Activated CD4-positive, alpha-beta T cell treated with anti-CD3 and anti-CD28 coated beads for 48 hours (primary cell): ENCODE measurements at regions not wholly inside any gene's neighbourhood (a gene's known extent, or its start where the extent isn't known, plus 50 kb on each side); places are given as distances from the start of the nearest gene placed in this dataset.

Source experiments
- DNase-seq: peaks from one replicate; pipeline ENCODE4 v3.0.0-alpha.2; 2020

GRCh38 chr10:78770167-78771090, 298.3 kb upstream of the ZMIZ1 start:
- no peak for DNase-seq

DNA sequence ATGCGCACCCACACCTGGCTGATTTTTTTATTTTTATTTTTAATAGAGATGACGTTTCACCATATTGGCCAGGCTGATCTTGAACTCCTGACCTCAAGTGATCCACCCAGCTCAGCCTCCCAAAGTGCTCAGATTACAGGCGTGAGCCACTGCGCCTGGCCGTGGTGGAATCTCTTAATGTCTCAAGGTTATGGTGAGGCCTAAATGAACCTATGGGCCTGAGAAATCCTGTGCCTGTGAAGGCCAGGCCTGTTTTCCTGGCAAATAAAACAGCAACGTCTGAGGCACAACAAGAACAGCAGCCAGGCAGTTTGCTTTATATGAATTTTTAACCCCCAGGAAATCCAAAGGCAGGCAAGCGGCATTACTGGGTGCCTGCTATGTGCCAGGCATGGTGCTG, 297.5 kb upstream of the ZMIZ1 start:
- no peak for DNase-seq

DNA sequence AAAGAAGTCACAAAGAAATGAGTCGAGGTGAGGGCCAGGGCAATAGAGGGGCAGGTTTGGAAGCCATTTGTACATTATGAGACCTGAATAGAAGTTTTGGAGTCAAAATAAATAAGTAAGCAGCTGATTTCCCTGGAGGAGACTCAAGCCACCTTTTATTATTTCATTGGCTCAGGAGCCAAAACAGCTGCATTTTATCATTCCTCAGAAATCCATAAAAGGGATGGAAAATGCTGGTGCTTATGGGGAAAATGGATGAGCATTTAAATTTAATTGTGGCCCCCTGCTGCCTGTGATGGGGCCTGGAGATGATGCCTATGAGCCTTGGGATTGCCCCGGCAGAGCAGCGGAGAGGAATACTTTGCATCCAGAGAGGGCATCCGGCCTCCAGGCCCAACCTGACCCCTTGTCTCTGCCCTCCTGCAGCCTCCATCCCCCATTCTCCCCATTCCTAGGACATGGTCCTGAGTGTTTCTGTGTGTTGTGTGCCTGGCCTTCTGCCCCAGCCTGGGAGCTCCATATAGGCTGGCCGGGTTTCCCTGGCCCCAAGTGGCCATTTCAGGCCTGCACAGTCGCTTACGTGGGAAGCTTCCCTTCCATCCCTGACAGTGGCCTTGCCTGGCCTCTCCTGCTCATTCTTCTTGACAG, 296.8 kb upstream of the ZMIZ1 start:
- DNase-seq, result no peak

DNA sequence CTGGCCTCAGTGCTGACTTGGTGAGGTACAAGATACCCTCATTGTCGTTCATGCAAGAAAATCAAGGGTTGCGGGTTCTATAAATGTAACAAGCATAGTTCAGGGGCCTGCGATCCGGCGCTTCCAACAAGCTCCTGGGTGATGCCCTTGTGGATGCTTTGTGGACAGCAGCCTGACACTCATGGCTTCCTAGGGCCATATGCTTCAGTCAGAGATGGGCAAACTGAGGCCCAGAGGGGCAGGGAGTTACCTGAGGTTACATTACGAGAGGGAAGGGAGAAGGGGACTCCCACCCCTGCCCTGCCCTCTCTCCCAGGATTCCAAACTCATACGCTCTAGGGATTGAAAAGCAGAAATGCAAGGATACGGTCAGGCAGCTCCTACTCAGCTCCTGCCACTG, 296.3 kb upstream of the ZMIZ1 start:
- DNase-seq, result no peak

DNA sequence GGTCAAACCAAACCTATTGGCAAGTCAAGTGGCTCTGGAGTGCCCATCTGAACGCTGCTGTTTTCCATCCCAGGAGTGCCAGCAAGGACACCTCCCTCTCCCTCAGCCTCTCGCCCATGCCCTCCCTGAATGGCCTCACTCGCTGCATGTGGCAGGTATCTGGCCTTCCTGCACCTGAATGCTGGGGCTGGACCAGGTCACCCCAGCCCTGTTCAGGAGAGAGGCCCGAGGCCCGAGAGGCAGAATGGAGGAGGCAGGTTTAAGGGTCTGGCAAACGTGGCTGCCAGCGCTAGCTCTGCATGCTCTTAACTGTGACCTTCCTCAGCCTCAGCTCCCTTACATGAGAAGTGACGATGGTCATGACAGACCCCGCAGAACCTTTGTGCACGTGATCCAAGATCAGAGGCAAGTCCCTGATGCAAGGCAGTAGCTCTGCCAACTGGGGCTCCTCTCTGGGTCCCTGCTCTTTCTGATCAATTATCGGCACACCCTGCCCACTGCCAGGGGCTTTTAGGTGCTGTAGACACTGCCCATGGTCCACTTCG, 295.7 kb upstream of the ZMIZ1 start:
- no peak for DNase-seq

DNA sequence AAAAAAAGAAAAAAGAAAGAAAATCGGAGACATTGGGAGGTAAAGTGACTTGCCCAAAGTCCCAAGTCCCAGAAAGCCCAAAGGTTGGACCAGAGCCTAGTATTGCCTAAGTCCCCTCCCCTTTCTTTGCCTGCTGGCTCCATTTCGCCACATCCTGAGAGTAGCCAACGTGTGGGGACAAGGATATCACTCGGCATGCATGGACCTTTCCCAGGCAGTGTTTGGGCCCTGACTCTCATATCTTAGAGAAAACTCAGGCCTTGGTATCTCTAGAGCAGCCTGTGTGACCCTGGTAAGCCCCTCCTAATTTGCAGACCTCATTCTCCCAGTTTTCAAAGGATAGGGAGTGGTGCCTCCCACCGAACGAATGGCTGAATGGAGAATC, 294.2 kb upstream of the ZMIZ1 start:
- DNase-seq, result no peak

- DNase-seq, result no peak
Observed at GRCh38 chr10:78774999-78775711, 293.6 kb upstream of the ZMIZ1 start.

DNA sequence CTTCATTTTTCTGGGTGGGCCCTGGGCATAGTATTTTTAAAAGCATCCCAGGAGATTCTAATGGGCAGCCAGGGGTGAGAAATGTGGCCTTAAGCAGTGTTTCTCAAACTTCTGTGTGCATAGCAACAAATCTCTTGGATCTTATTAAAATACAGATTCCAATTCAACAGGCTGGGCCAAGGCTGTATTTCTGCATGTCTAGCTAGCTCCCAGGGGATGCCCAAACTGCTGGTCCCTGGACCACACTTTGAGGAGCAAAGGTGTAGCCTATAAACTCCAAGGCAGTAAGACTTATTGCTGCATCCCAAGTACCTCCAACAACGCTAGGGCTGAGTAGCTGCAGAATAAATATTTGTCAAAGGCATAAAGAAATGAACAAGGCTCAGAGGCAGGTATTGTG, 292.9 kb upstream of the ZMIZ1 start:
- DNase-seq, result no peak

DNA sequence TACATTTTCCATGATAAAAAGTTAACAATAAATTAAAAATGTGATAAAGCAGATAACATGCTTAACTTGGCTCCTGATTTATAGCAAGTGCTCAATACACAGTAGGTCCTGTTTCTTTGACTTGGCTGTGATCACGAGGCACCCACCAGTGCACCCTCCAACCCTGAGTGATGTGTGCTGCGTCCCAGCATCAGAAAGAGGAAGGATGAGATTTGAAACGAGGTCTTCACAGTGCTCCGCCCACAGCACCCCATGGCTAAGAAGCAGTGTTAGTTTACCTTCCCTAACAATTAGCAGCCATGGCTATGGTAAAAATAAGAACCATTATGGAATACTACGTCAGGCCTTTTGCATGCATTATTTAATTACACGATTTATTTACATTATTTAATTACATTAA, 292.0 kb upstream of the ZMIZ1 start:
- DNase-seq, result no peak

DNA sequence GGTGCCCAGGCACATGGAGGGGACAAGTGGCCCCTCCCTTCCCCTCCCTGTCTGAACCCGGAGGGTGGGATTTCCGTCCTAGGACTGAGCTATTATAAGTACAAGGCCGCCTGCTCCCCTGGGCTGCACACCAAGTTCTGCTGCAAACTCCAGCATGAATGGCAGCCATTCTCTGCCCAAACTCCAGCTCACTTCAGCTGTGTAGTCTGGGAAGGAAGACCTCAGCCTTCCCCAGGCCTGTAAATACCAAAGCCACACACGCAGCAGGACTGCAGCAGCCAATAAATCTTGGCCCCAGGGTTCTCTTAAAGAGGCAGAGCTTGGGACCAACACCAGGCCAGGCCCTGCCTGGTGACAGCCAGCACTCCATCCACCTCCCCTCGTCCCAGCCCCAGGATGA, 291.3 kb upstream of the ZMIZ1 start:
- DNase-seq, result no peak

- DNase-seq, result no peak
Observed at GRCh38 chr10:78777867-78778266, 290.9 kb upstream of the ZMIZ1 start.

DNA sequence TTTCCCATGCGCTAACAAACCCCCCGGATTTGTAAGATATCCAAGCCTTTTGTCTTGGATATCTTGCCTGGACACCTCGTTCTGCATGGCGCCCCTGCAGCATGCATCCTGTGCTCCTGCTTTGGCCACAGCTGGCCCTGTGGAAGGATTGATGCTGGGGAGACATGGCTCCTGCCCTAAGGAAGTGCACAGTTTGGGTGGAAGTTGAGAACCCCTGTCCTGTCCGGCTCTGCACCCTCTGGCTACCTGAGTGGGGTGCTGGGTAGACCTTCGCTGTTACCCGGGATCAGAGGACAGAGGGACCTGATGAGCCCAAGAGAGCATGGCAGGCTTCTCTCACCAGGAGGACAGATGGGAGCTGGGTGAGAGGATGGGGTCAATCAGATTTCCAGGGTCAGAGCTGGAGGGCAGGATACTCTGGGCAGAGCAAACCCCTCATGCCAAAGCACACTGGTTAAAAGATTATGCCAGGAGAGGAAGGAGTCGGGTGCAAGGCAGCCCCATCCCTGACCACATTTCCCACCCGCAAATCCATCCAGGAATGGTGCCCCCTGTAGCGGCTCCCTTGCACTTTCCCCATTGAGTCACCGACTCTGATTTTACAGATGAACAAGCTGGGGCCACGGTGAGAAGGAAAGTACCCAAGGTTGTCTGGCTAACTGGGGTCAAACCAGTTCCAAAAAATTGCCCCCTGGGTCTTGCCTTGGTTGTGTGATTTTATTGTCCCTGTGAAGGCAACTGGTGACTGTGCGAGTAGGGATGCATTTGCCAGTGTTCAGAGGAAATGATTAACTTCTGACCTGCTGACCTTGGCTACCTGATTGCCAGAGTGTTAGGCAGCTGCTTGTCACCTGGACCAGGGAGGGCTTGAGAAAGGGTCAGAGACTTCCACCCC, 290.1 kb upstream of the ZMIZ1 start:
- no peak for DNase-seq

DNA sequence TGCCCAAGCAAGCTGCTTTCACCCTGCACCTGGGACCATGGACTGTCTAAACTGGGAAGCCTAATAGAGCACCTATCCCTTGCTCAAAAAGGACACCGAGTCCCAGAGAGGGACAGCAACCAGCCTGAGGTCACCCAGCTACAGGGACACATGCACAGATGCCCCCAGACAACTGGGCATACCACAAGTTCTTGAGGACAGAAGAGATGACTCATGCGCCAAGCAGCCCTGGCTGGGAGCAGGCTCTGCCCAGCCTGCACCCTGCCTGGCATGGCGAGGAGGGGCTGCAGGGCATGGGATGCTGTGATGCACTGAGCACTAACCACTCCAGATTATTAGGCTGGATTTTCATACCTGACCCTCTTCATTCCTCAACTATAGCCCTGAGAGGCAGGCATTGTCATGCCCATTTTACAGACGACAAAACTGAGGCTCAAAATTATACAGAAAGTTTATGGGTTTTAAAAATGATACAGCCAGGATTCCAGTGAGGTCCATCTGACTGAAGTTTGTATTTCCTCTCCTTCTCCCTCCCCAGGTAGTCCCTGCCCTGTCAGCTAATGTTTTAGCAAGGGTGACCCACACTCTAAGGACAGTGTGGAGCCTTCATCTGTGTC, 289.3 kb upstream of the ZMIZ1 start:
- no peak for DNase-seq

- no peak for DNase-seq
Observed at GRCh38 chr10:78780551-78780961, 288.2 kb upstream of the ZMIZ1 start.

- no peak for DNase-seq
Observed at GRCh38 chr10:78781251-78781913, 287.4 kb upstream of the ZMIZ1 start.

DNA sequence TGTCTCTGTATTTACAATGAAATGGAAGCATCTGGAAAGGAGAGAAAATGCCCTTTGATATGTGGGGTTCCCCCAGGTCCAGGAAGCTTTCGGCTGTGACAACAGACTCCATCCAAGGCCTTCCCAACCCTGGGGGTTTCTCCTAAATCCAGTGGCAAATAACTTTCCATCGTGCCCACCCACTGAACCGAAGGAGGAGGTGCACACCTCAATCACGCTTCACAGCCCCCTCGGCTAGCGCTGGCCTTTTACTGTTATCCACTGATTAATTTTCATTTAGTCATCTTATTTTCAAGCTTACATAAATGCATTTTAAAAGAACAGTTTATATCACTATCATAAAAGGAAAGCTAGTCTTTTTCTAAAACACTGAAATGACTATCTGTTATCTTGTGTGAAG, 286.8 kb upstream of the ZMIZ1 start:
- no peak for DNase-seq

GRCh38 chr10:78782441-78782840, 286.3 kb upstream of the ZMIZ1 start:
- no peak for DNase-seq

DNA sequence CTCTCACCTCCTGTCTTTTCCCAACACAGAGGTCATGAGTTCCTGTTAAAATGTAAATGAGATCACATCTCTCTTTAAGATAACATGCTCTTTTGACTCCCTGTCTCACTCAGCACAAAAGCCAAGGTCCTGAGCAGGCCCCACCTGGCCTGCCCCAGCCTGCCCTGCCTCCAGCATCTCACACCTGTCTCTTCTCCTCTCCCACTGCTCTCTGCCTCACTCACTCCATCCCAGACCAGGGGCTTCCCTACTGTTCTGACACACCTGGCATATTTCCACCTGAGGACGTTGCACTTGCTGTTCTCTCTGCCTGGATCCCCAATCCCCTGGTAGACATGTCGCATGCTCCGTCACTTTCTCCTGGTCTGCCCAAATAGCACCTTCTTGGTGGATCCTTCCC, 285.0 kb upstream of the ZMIZ1 start:
- no peak for DNase-seq

- DNase-seq, result no peak
Observed at GRCh38 chr10:78784546-78784945, 284.2 kb upstream of the ZMIZ1 start.

GRCh38 chr10:78785066-78785465, 283.7 kb upstream of the ZMIZ1 start:
- DNase-seq, result no peak

GRCh38 chr10:78785991-78786390, 282.8 kb upstream of the ZMIZ1 start:
- DNase-seq, result no peak
